Cerebellar cortex (tissue), 1 donor: ENCODE measurements at regions not wholly inside any gene's neighbourhood (a gene's known extent, or its start where the extent isn't known, plus 50 kb on each side); places are given as distances from the start of the nearest gene placed in this dataset.
"Not testable (repeated sequence)": the region's sequence is repeated elsewhere in the genome, so short reads cannot be mapped to it uniquely, and the experiment has no call there.

Experiments used
- DNase-seq: peaks from one replicate; pipeline ENCODE4 v3.0.0-alpha.2; 2015; ENCODE audit warnings: low spot score

GRCh38 chr2:234725528-234726264, 226.1 kb upstream of the SH3BP4 start:
- DNase-seq: no peak

GRCh38 chr2:234724850-234725249, 227.0 kb upstream of the SH3BP4 start:
- no peak for DNase-seq

GRCh38 chr2:234723400-234723799, 226.5 kb upstream of the ARL4C start:
- DNase-seq: no peak

- no peak for DNase-seq
Observed at GRCh38 chr2:234722176-234722575, 225.3 kb upstream of the ARL4C start.

GRCh38 chr2:234719116-234719716, 222.3 kb upstream of the ARL4C start:
- DNase-seq: no peak

- DNase-seq: no peak
Observed at GRCh38 chr2:234716271-234716670, 219.4 kb upstream of the ARL4C start.

- no peak for DNase-seq
Observed at GRCh38 chr2:234715671-234716250, 218.9 kb upstream of the ARL4C start.

GRCh38 chr2:234714711-234715110, 217.8 kb upstream of the ARL4C start:
- DNase-seq: no peak

- no peak for DNase-seq
Observed at GRCh38 chr2:234712421-234712935, 215.6 kb upstream of the ARL4C start.

- DNase-seq: no peak
Observed at GRCh38 chr2:234711308-234711707, 214.4 kb upstream of the ARL4C start.

GRCh38 chr2:234710587-234710986, 213.7 kb upstream of the ARL4C start:
- DNase-seq: no peak

- no peak for DNase-seq
Observed at GRCh38 chr2:234710066-234710465, 213.2 kb upstream of the ARL4C start.

- no peak for DNase-seq
Observed at GRCh38 chr2:234708717-234709116, 211.8 kb upstream of the ARL4C start.

- DNase-seq: no peak
Observed at GRCh38 chr2:234708091-234708683, 211.3 kb upstream of the ARL4C start.

GRCh38 chr2:234706086-234706485, 209.2 kb upstream of the ARL4C start:
- no peak for DNase-seq

GRCh38 chr2:234705108-234705507, 208.2 kb upstream of the ARL4C start:
- DNase-seq: no peak

GRCh38 chr2:234703258-234703657, 206.4 kb upstream of the ARL4C start:
- no peak for DNase-seq

- DNase-seq: no peak
Observed at GRCh38 chr2:234702731-234703225, 205.9 kb upstream of the ARL4C start.

GRCh38 chr2:234701841-234702240, 205.0 kb upstream of the ARL4C start:
- DNase-seq: no peak

- no peak for DNase-seq
Observed at GRCh38 chr2:234701421-234701820, 204.5 kb upstream of the ARL4C start.

- no peak for DNase-seq
Observed at GRCh38 chr2:234699456-234699855, 202.6 kb upstream of the ARL4C start.

GRCh38 chr2:234697300-234697876, 200.5 kb upstream of the ARL4C start:
- DNase-seq: not testable (repeated sequence)
